Left hindlimb (tissue), 1 donor: ENCODE measurements at regions not wholly inside any gene's neighbourhood (a gene's known extent, or its start where the extent isn't known, plus 50 kb on each side); places are given as distances from the start of the nearest gene placed in this dataset.

Source experiments
- DNase-seq: peaks from one replicate; pipeline ENCODE4 v3.0.0-alpha.2; 2018

- DNase-seq: no peak
Measured at GRCh38 chr9:89748831-89749499, 144.2 kb downstream of the GADD45G start.

- DNase-seq: no peak
Measured at GRCh38 chr9:89749500-89750116, 144.8 kb downstream of the GADD45G start.

- peak; percentile 87 for DNase-seq
Measured at GRCh38 chr9:89750117-89750791, 145.4 kb downstream of the GADD45G start.

- no peak for DNase-seq
Measured at GRCh38 chr9:89751079-89751825, 146.4 kb downstream of the GADD45G start.

GRCh38 chr9:89752154-89752553 is 147.3 kb downstream of the GADD45G start:
- DNase-seq: no peak

- no peak for DNase-seq
Measured at GRCh38 chr9:89753472-89754055, 148.8 kb downstream of the GADD45G start.

- no peak for DNase-seq
Measured at GRCh38 chr9:89754193-89754592, 149.4 kb downstream of the GADD45G start.

GRCh38 chr9:89755821-89756220 is 151.0 kb downstream of the GADD45G start:
- DNase-seq: no peak

- DNase-seq: no peak
Measured at GRCh38 chr9:89756891-89757537, 152.2 kb downstream of the GADD45G start.

- DNase-seq: no peak
Measured at GRCh38 chr9:89757776-89758528, 153.1 kb downstream of the GADD45G start.

GRCh38 chr9:89759572-89759971 is 154.8 kb downstream of the GADD45G start:
- DNase-seq: no peak

- DNase-seq: no peak
Measured at GRCh38 chr9:89760123-89760522, 155.3 kb downstream of the GADD45G start.

GRCh38 chr9:89764217-89764616 is 159.4 kb downstream of the GADD45G start:
- no peak for DNase-seq

- no peak for DNase-seq
Measured at GRCh38 chr9:89765211-89765946, 160.6 kb downstream of the GADD45G start.

GRCh38 chr9:89766991-89767390 is 162.2 kb downstream of the GADD45G start:
- DNase-seq: no peak

GRCh38 chr9:89768051-89768450 is 163.2 kb downstream of the GADD45G start:
- no peak for DNase-seq

- no peak for DNase-seq
Measured at GRCh38 chr9:89768650-89769071, 163.8 kb downstream of the GADD45G start.

GRCh38 chr9:89770531-89771174 is 165.8 kb downstream of the GADD45G start:
- no peak for DNase-seq

- DNase-seq: no peak
Measured at GRCh38 chr9:89771205-89771604, 166.4 kb downstream of the GADD45G start.

- no peak for DNase-seq
Measured at GRCh38 chr9:89773170-89773569, 168.4 kb downstream of the GADD45G start.
